G401.6 (cell line): ENCODE measurements at regions not wholly inside any gene's neighbourhood (a gene's known extent, or its start where the extent isn't known, plus 50 kb on each side); places are given as distances from the start of the nearest gene placed in this dataset.
"Not testable (repeated sequence)": the region's sequence is repeated elsewhere in the genome, so short reads cannot be mapped to it uniquely, and the experiment has no call there.

Experiments used
- FAIRE-seq: peaks from 2 replicates; lab custom pipeline; 2012; peaks lifted over from hg19 to GRCh38; lab: Jason Lieb, UNC

- no peak for FAIRE-seq
Observed at GRCh38 chr6:12548526-12548925, 168.0 kb upstream of the PHACTR1 start.

- not testable (repeated sequence) for FAIRE-seq
Observed at GRCh38 chr6:12549445-12549844, 167.1 kb upstream of the PHACTR1 start.

- FAIRE-seq: not testable (repeated sequence)
Observed at GRCh38 chr6:12554820-12555219, 161.7 kb upstream of the PHACTR1 start.

- FAIRE-seq: no peak
Observed at GRCh38 chr6:12555267-12555666, 161.3 kb upstream of the PHACTR1 start.

- no peak for FAIRE-seq
Observed at GRCh38 chr6:12555781-12556180, 160.8 kb upstream of the PHACTR1 start.

GRCh38 chr6:12557765-12558164 lies 158.8 kb upstream of the PHACTR1 start:
- FAIRE-seq: no peak

- FAIRE-seq: no peak
Observed at GRCh38 chr6:12560315-12560714, 156.3 kb upstream of the PHACTR1 start.

- no peak for FAIRE-seq
Observed at GRCh38 chr6:12566618-12567123, 149.9 kb upstream of the PHACTR1 start.

- no peak for FAIRE-seq
Observed at GRCh38 chr6:12567682-12568081, 148.9 kb upstream of the PHACTR1 start.

GRCh38 chr6:12569646-12570045 lies 146.9 kb upstream of the PHACTR1 start:
- no peak for FAIRE-seq

- FAIRE-seq: no peak
Observed at GRCh38 chr6:12570461-12571030, 146.0 kb upstream of the PHACTR1 start.

- FAIRE-seq: no peak
Observed at GRCh38 chr6:12572896-12573827, 143.4 kb upstream of the PHACTR1 start.

GRCh38 chr6:12575961-12576360 lies 140.6 kb upstream of the PHACTR1 start:
- FAIRE-seq: no peak

GRCh38 chr6:12576389-12576788 lies 140.2 kb upstream of the PHACTR1 start:
- no peak for FAIRE-seq

GRCh38 chr6:12577124-12577850 lies 139.3 kb upstream of the PHACTR1 start:
- no peak for FAIRE-seq

- no peak for FAIRE-seq
Observed at GRCh38 chr6:12578097-12578496, 138.5 kb upstream of the PHACTR1 start.

GRCh38 chr6:12578751-12579150 lies 137.8 kb upstream of the PHACTR1 start:
- FAIRE-seq: no peak

GRCh38 chr6:12580290-12580689 lies 136.3 kb upstream of the PHACTR1 start:
- FAIRE-seq: no peak

GRCh38 chr6:12582421-12583110 lies 134.0 kb upstream of the PHACTR1 start:
- no peak for FAIRE-seq

- FAIRE-seq: no peak
Observed at GRCh38 chr6:12584631-12585405, 131.7 kb upstream of the PHACTR1 start.

GRCh38 chr6:12585497-12585958 lies 131.0 kb upstream of the PHACTR1 start:
- FAIRE-seq: no peak
